ENCODE measurements at regions not wholly inside any gene's neighbourhood (a gene's known extent, or its start where the extent isn't known, plus 50 kb on each side); places are given as distances from the start of the nearest gene placed in this dataset.

- TF ChIP-seq, protein P1, sequence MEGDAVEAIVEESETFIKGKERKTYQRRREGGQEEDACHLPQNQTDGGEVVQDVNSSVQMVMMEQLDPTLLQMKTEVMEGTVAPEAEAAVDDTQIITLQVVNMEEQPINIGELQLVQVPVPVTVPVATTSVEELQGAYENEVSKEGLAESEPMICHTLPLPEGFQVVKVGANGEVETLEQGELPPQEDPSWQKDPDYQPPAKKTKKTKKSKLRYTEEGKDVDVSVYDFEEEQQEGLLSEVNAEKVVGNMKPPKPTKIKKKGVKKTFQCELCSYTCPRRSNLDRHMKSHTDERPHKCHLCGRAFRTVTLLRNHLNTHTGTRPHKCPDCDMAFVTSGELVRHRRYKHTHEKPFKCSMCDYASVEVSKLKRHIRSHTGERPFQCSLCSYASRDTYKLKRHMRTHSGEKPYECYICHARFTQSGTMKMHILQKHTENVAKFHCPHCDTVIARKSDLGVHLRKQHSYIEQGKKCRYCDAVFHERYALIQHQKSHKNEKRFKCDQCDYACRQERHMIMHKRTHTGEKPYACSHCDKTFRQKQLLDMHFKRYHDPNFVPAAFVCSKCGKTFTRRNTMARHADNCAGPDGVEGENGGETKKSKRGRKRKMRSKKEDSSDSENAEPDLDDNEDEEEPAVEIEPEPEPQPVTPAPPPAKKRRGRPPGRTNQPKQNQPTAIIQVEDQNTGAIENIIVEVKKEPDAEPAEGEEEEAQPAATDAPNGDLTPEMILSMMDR (IDR thresholded peaks at IDR 0.05 in 8 of 11, conservative IDR thresholded peaks at IDR 0.05 in 3 of 11): no peak
- no peak for TF ChIP-seq POLR2A (IDR thresholded peaks at IDR 0.05)
Measured at GRCh38 chr6:12485226-12485764, 195.1 kb downstream of the EDN1 start.

All from spleen (tissue), 7 donors.